CD4-positive, alpha-beta T cell treated with Interleukin-15 for 4 hours (primary cell): ENCODE measurements at regions not wholly inside any gene's neighbourhood (a gene's known extent, or its start where the extent isn't known, plus 50 kb on each side); places are given as distances from the start of the nearest gene placed in this dataset.
A peak's percentile ranks its signal among the peaks of the same experiment; 100 is the strongest.

ENCODE experiments used
- DNase-seq: peaks from one replicate; pipeline ENCODE4 v3.0.0-alpha.2; 2020; ENCODE audit warnings: low spot score

DNA sequence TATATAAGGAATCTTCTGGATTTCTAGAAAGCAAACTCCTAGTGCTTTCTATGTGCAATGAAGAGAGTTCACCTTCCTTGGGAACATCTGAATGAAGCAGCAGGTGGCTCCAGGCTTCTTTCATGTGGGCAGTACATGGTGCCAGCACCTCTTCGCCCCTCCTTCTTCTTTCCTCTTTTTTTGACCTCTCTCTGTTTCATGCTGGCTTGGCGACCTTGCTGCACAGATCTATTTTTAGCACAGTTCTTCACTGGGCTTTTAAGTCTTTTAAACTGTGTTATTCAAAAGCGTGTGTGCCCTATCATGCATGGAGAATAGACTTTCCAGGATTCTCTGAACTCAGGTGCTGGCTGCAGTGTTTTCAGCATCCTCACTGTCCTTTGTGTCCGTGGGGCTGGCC lies 400.3 kb upstream of the PRKCQ start:
- no peak for DNase-seq

DNA sequence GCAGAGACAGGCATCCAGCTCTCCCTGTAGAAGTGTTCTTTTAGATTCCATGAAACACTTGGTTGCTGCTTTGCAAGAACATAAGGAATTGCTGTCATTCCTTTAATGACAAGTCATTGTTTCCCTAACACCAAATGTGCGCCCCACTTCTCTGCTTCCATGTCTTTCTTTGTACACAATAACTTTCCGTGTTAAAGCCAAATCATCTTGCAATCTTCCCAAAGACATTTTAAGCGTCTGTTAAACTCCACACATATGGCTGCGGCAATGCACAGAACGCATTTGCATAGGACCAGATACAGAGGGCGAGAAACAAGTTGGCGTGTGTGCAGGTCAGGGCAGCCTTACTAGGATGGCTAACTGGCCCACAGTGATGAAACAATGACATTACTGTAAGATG lies 399.3 kb upstream of the PRKCQ start:
- no peak for DNase-seq

DNA sequence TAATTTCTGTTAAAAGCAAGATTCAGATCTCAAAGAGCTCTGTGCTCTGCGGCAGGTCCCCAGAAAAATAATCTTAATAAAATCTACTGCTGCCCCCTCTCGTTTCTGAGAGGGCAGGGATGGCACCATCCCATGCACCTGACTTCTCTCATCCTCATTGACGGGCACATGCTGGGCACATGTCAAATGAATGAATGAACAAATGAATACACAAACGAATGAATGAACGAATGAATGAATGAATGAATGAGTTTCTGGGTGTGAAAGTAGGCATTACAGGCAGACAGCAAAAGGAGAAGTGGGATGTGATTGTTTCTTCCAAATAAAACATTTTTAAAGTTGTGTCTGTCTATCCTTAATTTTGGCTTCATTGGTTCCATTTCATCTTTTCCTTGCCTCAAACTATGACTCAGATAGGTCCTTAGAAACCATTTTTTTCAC lies 398.1 kb upstream of the PRKCQ start:
- no peak for DNase-seq

DNA sequence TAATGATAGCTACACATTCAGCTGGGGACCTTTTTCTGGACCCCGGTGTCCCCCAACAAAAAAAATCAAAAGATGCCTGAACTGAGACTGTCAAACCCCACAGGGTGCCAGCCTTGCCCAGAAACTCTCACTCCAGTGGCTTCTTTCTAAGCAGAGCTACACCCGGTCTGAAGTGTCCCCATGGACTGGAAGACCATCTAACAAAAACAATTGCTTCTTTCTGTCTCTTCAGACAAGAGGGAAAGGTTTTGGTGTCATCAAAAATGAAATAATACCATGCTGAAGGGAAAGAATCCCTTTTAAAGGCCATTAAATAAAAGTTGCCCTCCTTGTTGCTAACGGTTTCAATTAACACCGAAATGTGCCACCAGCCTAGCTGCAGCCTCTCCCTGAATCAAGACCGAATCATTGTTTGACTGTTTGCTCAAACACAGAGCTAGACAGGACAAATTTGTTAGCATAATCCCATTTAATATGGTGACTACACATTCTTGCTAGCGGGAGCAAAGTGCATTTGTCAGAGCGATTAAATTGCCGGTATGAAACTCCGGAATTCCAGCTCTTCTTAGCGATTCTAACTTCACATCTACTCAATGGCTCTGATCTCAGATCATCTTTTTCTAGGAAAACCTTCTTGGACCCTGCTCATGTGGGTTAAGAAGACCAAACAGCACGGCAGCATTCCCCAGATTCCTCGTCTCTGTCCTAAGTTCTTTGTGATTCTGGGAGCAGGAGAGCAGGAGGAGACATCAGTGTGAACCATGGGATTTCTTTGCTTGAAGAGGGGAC lies 397.5 kb upstream of the PRKCQ start:
- no peak for DNase-seq

DNA sequence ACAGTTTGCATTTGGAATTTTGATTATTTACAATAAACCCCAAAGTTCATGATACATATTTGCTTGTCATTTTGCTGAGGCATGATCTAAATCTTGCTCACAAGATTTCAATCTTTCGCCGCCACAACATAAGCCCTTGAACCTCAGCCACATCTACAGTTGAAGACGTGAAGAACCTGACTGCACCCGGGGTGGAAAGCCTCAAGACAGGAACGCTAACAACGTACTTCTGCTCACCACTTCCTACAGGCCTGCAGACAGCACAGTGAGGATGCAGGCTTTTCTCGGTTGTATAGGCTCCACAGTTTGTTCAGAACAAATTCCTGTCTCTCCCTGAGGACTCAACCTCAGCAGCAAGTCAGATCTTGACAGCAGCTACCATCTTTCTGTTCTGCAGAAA lies 393.8 kb upstream of the PRKCQ start:
- peak; percentile 18 for DNase-seq

DNA sequence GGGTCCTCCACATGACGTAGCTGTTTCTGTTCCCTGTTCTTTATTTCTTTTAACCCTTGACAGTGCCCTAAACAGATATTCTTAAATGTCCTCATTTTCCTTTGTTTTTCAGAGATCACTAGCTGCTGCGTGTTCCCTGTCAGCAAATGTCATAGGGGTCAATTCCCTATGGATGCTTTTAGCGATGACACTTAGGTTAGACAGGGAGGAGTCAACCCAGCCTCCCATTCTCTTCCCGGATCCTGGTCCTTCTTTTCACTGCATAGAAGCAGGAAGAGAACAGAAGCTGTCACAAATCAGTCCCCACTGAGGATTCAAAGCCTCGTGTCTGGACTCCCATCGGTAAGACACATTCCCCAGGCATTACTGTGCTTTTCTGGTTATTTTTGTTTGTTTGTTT lies 392.1 kb upstream of the PRKCQ start:
- DNase-seq = no peak

DNA sequence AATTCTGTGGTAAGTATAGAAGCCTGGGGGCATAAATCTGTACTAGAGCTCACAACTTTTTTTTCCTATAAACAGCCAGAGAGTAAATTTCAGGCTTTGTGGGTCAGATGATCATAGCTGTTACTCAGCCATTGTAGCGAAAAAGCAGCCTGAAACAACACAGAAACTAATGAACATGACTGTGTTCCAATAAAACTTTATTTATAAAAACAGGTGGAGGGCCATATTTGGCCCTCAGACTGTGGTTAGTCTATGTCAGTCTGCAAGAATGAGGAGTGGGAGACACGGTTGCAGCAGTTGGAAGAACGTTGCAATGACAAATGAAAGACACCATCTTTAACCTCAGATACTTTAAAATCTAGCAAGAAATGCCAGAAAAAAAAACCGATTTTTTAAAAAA lies 389.6 kb upstream of the PRKCQ start:
- no peak for DNase-seq

DNA sequence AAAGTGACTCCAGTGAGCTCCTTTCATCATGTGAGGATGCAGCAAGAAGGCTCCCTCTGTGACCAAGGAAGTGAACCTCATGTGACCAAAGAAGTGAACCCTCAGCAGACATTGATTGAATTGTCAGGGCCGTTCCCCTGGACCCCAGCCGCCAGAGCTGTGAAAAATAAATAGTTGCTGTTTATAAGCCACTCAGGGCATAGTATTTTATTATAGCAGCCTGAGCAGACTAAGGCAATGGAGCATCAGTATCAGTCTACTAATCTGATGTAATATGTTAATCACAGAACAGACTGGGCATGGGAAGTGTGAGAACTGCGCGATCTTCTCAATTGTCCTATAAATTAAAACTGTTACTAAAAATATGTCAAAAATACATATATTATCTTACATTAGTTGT lies 384.5 kb upstream of the PRKCQ start:
- DNase-seq = no peak

DNA sequence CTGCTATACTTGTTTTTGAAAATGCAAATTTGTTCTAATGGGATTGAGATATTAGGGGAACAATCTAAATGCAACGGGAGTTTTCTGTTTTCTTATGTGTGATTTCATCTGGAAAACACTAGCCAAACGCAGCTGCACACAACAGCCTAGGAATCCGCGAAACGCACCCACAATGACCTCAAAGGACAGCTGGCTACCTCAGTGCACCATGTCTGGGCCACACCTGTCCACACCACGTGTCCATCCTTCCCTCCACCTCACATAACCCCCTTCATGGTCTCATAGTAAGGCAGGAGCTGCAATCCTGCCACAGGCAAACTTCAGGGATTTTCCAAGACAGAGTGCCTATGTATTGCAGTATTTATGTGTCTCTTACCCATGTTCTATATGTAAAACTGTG lies 382.5 kb upstream of the PRKCQ start:
- DNase-seq = no peak

DNA sequence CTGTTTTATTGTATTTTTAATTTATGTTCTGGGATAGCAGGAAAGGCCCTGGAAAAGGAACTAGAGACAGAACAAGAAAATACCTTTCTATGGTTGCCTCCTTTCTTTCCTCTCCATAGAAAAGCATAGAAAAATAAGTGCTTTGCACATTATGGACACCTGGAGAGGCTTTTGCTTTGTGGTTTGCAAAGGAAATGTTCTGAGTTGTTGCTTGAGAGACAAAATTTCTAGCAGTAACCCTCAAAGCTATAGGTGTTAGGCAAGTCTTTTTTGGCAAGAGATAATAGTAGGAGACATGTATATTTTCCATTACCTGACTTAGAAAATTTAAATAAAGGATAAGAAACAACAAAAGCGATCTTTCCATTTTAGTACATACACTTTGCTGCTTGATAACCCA lies 378.6 kb upstream of the PRKCQ start:
- peak; percentile 12 for DNase-seq

DNA sequence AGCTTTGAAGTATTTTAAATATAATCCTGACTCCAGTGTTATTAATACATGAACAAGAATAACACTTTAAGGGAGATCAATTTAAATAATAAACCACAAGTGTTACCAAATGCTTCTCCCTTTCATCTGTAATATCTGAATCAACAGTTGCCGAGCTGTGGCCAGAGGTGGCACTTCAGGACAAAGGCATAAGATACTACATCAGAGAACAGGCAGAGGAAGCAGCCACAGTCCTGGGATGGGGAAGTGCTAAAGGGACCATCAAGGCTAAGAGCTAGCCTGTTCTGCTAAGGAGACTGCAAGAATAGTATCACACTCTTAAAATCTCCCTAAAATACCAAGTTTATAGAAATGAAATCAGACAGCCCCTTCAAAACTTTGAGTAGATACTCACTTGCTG lies 378.2 kb upstream of the PRKCQ start:
- DNase-seq = peak; percentile 20

DNA sequence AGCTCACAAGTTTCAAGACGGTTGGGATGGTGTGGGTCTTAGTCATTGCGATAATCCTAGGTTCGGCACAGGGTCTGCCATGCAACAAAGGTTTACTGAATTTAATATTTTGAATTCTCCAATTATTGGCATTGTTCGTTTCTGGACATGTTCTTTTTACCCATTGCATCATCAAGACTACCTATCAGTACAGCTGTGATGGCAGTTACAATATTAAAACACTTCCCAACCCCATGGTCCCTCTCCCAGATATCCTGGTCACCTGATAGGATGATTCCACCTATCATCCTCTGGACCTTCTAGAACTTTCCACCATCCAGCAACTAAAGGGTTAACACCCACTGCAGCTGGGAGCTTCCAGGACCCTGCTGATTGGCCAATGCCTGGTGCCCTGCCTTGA lies 377.8 kb upstream of the PRKCQ start:
- DNase-seq = no peak

DNA sequence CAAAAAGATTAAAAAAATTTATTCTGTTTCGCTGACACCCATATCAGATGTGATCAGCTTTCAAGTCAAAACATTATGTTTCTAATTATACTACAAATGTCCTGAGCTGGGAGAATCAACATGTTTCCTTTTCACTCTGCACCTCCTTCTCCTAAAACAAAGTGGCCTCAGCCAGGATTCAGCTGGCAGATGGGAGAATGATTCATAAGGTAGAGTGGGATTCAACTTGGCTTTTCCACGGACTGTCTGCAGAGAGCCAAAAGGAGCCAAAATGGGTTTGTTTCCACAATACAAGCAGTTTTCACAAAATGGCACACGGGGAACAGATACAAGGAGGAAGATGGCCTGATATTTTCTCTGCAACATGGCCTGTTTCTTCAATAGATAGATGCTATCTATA lies 376.5 kb upstream of the PRKCQ start:
- DNase-seq = no peak

DNA sequence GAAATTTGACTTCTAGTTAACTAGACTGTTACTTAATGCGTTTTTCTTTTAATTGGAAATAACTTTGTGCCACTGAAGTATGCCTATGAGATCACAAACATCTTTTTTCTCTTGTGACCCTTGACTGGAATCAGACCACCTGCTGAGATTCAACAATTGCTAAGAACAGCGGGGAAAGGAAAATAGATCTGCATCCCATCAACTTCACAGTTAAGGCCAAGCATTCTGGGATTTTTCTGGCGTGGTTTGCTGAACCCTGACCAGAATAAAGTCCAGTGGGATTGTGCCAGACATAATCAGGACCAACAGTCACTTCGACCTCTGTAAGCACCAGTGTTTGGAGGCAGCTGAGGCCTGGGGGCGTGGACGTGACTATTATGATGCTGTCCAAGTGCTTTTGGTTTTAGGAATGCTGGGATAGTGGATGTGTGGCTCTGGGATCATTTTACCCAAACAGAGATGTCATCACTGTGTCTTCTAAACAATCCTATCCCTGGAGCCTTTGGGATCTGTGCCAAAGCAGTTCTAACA lies 373.3 kb upstream of the PRKCQ start:
- DNase-seq = no peak

DNA sequence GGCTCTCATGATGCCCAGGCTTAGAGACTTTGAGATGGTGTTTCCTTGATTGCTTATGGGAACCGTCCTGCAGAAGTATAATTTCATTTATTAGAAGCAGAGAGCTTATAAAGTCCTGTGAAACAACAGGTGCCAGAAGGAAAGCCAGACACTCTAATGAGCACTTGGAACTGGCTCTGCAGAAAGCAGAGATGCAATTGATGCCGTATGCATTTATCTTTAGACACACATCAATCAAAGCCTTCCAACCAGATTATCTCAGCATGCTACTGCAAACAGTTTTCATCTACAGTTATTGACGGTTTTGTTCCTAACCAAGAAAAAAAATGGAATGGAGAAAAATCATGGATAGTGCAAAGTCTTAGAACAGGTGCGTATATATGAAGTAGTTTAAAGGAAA lies 371.7 kb upstream of the PRKCQ start:
- DNase-seq = no peak

DNA sequence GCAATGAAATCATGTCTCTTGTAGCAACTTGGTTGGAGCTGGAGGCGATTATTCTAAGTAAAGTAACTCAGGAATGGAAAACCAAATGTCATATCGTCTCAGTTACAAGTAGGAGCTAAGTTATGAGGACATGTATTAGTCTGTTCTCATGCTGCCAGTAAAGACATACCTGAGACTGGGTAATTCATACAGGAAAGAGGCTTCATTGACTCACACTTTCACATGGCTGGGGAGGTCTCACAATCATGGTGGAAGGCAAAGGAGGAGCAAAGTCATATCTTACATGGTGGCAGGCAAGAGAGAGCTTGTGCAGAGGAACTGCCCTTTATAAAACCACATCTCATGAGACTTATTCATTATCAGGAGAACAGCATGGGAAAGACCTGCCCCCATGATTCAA lies 370.1 kb upstream of the PRKCQ start:
- no peak for DNase-seq

DNA sequence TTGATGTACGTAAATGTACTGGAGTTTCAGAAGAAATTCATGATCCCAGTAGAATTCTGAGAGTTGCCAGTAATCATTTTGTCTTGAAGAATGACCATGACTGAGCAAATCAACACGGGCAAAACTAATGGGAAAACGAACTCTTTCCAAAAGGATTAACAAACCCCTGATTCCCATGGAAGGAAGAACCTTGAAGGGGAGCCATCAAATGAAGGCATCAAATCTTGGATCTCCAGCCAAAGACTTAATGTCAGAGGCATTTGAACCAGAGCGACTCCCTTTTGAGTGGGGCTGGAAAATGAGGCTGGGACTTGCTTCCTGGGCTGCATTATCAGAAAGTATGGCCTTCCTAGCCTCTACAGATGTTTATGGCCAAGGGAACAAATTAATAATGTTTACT lies 364.4 kb upstream of the PRKCQ start:
- DNase-seq = no peak

DNA sequence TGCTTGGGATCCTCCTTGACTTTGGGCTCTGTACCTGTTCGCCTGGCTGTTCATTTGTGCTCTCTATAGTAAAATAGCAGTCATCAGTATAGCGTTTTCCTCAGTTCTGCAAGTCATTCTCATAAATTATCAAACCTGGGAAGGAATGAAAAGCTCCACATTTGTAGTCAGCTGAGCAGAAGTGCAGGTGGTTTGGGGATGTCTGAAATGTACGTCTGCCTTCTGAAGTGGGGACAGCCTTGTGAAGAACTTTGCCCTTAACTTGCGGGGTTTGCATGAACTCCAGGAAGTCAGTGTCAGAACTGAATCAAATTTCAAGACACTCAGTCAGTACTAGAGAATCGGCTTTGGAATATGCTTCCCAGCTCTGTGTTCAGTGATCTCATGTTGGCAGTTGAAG lies 358.3 kb upstream of the PRKCQ start:
- DNase-seq = no peak

DNA sequence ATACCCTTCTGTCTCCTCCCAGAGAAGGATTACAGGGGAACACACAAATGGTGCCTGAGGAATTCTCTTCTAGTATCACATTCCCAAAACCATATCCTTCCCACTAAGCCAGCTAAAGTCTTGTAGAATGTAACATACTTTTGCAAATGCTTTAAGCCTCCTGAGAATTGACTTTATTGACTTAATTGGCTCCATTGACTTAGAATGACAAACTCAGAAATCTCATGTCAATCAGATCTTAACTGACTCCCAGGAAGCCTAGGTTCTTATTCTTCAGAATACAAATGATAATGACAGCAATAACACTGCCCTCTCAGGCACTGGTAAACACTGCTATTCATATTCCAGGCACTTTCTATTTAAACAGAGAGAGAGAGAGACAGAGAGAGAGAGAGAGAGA lies 356.9 kb upstream of the PRKCQ start:
- no peak for DNase-seq

DNA sequence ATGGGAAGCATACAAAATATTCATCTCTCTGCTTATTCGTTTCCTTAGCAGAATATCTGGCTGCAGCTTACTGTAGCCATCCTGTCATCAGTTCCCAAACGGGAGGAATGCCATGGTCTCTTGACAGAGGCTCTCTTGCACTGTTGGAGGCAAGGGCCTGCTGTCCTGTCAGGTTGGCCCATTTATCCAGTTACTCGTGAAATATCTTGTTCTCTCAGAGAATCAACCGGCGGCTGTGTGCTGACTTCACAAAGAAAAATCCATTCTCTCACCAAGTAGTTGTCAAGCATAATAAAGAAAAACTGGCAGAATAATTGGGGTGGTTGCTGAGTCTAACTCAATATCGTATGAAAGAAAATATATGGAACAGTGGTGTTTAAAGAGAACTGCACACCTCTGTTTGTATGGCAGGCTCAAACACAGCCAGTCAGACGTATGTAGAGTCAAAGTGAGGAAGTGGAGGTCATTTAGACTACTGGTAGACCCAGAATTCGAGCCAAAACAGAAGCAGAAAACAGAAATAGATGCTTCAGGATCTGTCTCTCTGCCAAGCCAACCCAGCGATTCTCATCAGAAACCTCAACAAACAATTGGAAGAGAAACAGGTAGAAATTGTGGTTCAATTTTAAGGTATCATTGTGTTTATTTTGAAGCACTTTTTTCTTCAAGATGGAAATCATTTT lies 349.2 kb upstream of the PRKCQ start:
- no peak for DNase-seq

DNA sequence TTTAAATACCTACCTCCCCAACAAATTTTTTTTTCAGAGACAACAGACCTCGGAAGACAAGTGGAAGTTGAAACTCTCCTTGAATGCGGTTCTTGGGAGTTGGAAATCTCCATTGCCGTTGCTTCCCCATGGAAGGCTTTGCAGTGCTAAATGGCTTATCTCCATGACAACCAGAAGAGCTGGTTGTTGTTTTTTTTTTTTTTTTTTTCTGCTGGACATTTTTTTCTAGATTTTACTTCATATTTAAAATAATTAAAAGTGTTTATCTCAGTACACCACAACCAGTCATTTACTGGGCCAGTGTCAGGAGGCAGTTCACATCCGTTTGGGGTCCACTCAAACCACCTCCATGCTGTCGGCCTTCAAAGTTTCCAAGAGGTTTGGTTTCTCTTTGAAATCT lies 348.5 kb upstream of the PRKCQ start:
- DNase-seq = peak; percentile 27

DNA sequence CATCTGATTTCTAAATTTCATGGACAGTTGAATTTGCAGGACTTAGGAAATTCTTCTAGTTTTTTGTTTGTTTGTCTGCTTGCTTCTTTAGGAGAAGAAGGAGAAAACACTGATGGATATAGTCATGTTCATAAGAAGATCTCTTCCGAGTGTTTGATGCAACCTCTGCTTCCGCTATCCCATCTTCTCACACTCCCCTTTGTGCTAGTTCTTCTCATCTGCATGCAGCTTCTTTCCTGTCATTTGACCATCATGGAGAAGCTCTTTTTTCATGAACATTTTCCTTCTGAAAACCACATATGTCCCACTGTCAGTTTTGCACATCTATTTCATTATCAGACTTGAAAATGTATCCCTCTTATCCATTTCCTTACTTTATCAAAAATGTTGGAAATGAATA lies 346.9 kb upstream of the PRKCQ start:
- no peak for DNase-seq

DNA sequence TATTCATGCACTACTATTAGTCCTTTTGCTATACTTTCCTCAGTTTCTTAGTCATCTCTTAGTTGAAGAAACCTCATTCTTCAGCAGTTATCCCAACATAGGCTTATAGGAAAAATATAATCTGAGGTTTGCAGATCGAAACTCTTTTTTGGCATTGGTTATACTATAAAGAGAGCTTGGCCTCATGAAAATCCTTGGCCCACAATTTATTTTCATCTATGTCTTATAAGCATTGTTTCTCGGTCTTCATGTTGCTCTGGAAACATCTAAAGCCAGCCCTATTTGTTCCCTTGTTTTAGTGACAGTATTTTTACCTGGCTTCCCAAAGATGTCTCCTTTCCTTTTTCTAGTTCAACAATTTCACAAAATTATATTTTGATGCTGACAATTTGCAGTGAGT lies 345.1 kb upstream of the PRKCQ start:
- DNase-seq = no peak

DNA sequence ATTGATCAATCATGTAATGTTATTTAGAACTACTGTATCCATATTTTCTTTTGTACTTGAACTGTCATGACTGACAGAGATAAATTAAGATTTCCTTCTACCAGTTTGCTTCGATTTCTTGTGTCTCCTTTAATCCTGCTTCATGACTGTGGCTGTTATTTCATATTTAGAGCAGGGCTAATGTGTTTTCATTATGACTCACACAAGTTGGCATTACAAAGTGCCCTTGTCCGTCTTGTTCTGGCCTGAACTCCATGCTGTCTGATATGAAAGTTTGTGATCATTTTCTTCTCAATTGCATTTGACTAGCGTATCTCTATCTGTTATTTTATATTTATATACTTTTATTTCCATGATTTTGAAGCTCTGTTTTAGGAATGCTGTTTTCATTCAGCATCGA lies 344.1 kb upstream of the PRKCQ start:
- no peak for DNase-seq
